IPS DF 19.7 (cell line): ENCODE measurements at regions not wholly inside any gene's neighbourhood (a gene's known extent, or its start where the extent isn't known, plus 50 kb on each side); places are given as distances from the start of the nearest gene placed in this dataset.

ENCODE experiments used
- DNase-seq: peaks from one replicate; pipeline ENCODE4 v3.0.0-alpha.2; 2013; ENCODE audit warnings: low read depth, low spot score

- DNase-seq, result no peak
These were observed 89.4 kb upstream of the TNFAIP3 start for GRCh38 chr6:137777687-137778075.

GRCh38 chr6:137779982-137780381, 87.1 kb upstream of the TNFAIP3 start:
- DNase-seq, result no peak

GRCh38 chr6:137780447-137781034, 86.5 kb upstream of the TNFAIP3 start:
- no peak for DNase-seq

- DNase-seq, result no peak
These were observed 85.4 kb upstream of the TNFAIP3 start for GRCh38 chr6:137781639-137782038.

- DNase-seq, result no peak
These were observed 84.7 kb upstream of the TNFAIP3 start for GRCh38 chr6:137782166-137783039.

GRCh38 chr6:137783710-137784109, 83.3 kb upstream of the TNFAIP3 start:
- DNase-seq, result no peak

- no peak for DNase-seq
These were observed 82.5 kb upstream of the TNFAIP3 start for GRCh38 chr6:137784583-137784982.

GRCh38 chr6:137787016-137787415, 80.0 kb upstream of the TNFAIP3 start:
- no peak for DNase-seq

GRCh38 chr6:137788248-137788647, 78.8 kb upstream of the TNFAIP3 start:
- no peak for DNase-seq

GRCh38 chr6:137791281-137792159, 75.5 kb upstream of the TNFAIP3 start:
- no peak for DNase-seq

GRCh38 chr6:137792160-137793033, 74.7 kb upstream of the TNFAIP3 start:
- no peak for DNase-seq

- no peak for DNase-seq
These were observed 73.1 kb upstream of the TNFAIP3 start for GRCh38 chr6:137793805-137794515.

GRCh38 chr6:137794516-137795201, 72.4 kb upstream of the TNFAIP3 start:
- DNase-seq, result no peak

- no peak for DNase-seq
These were observed 71.6 kb upstream of the TNFAIP3 start for GRCh38 chr6:137795501-137795900.

- DNase-seq, result no peak
These were observed 68.8 kb upstream of the TNFAIP3 start for GRCh38 chr6:137798261-137798660.

GRCh38 chr6:137798846-137799245, 68.2 kb upstream of the TNFAIP3 start:
- no peak for DNase-seq

GRCh38 chr6:137799950-137800568, 67.0 kb upstream of the TNFAIP3 start:
- no peak for DNase-seq

GRCh38 chr6:137800762-137801161, 66.3 kb upstream of the TNFAIP3 start:
- DNase-seq, result no peak

- no peak for DNase-seq
These were observed 65.5 kb upstream of the TNFAIP3 start for GRCh38 chr6:137801352-137802114.
